Heart left ventricle (tissue), 13 donors: ENCODE measurements at regions not wholly inside any gene's neighbourhood (a gene's known extent, or its start where the extent isn't known, plus 50 kb on each side); places are given as distances from the start of the nearest gene placed in this dataset.

ENCODE experiments used
- POLR2A ChIP-seq, 2 donors: fragments of 450-650 bp; IDR thresholded peaks; one replicate each; pipeline ENCODE4 v1.6.1; 2017; ENCODE audit warnings: antibody characterized with exemption in 2 of 2, mild to moderate bottlenecking in 2 of 2, moderate library complexity in 2 of 2
- TF ChIP-seq, protein P1 (sequence below), 12 donors: fragments of 200-600 bp; sonication (generic) in 4 of 12; IDR thresholded peaks; one replicate each; pipeline versions ENCODE4 v1.5.0 to v1.8.0; 2018 to 2022; ENCODE audit warnings: antibody characterized with exemption in 12 of 12, mild to moderate bottlenecking in 5 of 12
- donor health status: ischemic (EF 13 %, LVEDD 7.1; RV severe dilation, severe dysfunction).
- donor health status: DM: no; HTN: yes; CAD: no.
- donor health status: DM: no; HTN: no; CAD: no.
- donor health status: ischemic (EF 25% LVEDD 6.9; RV normal size, moderate dysfunction).
- donor health status: ischemic (EF 25% LVEDD 5.7; RV mildly dilated, moderate dysfunction).
- donor health status: ischemic (EF 35%, LVEDD 5.7; RV mildly dilated, moderate dysfunction).
- donor health status: nonischemic (EF 11% LVEDD 7.7; RV severe dilation, severe dysfunction).
- donor health status: DM: yes; HTN: yes; CAD: no.
- donor health status: PGD.
- donor health status: ischemic (EF 29% LVEDD 5.4; RV normal size, mild dysfunction).
- donor health status: nonischemic (EF 23%, LVEDD 6.1; RV moderate dilation, normal function).

- TF ChIP-seq, protein P1, sequence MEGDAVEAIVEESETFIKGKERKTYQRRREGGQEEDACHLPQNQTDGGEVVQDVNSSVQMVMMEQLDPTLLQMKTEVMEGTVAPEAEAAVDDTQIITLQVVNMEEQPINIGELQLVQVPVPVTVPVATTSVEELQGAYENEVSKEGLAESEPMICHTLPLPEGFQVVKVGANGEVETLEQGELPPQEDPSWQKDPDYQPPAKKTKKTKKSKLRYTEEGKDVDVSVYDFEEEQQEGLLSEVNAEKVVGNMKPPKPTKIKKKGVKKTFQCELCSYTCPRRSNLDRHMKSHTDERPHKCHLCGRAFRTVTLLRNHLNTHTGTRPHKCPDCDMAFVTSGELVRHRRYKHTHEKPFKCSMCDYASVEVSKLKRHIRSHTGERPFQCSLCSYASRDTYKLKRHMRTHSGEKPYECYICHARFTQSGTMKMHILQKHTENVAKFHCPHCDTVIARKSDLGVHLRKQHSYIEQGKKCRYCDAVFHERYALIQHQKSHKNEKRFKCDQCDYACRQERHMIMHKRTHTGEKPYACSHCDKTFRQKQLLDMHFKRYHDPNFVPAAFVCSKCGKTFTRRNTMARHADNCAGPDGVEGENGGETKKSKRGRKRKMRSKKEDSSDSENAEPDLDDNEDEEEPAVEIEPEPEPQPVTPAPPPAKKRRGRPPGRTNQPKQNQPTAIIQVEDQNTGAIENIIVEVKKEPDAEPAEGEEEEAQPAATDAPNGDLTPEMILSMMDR (IDR thresholded peaks at IDR 0.05), result no peak
- no peak for TF ChIP-seq POLR2A (IDR thresholded peaks at IDR 0.05)
Observed at GRCh38 chr4:136858903-136859302, 673.4 kb downstream of the PCDH18 start.
